IMR-90 (cell line): ENCODE measurements at regions not wholly inside any gene's neighbourhood (a gene's known extent, or its start where the extent isn't known, plus 50 kb on each side); places are given as distances from the start of the nearest gene placed in this dataset.

ENCODE experiments used
- ATAC-seq: fragments of 200-7000 bp; cut with Tn5 transposase; 2 replicates; pipeline ENCODE4 v1.9.1; 2020; ENCODE audit warnings: low read depth, mild to moderate bottlenecking, moderate library complexity
- BruUV-seq: library from RNA; stranded (reverse); fragments of 400-500 nt; replicated peaks from 2 replicates; lab custom pipeline; 2021; lab: Mats Ljungman, UMichigan
- CTCF ChIA-PET: fragments of 300-600 bp; formaldehyde crosslinking; extraction: SDS; loops from one replicate; lab custom pipeline; 2021; ENCODE audit warnings: antibody characterized with exemption; lab: Yijun Ruan, JAX
- POLR2A ChIA-PET: fragments of 300-600 bp; sonication (Branson Sonifier 250); formaldehyde crosslinking; loops from one replicate; lab custom pipeline; 2022; ENCODE audit warnings: antibody characterized with exemption; ENCODE audit not compliant: unreplicated experiment; lab: Charles Lee
- DNase-seq: peaks from one replicate; pipeline ENCODE4 v3.0.0; 2013
- H2AFZ ChIP-seq: replicated peaks from 2 replicates; pipeline ENCODE3; 2013; ENCODE audit warnings: low read length, mild to moderate bottlenecking; ENCODE audit not compliant: poor library complexity
- H2AK5ac ChIP-seq: 2 replicates; pipeline ENCODE4 v1.6.1; 2013; ENCODE audit warnings: low read depth, low read length, inconsistent platforms
- H2AK9ac ChIP-seq: replicated peaks from 2 replicates; pipeline ENCODE3; 2013; ENCODE audit warnings: mild to moderate bottlenecking, low read depth, low read length, moderate library complexity; ENCODE audit not compliant: poor library complexity
- H2BK120ac ChIP-seq: 2 replicates; pipeline ENCODE4 v1.6.1; 2013; ENCODE audit warnings: low read depth, low read length, inconsistent platforms
- H2BK15ac ChIP-seq: 3 replicates; pipeline ENCODE4 v1.6.1; 2013; ENCODE audit warnings: low read depth, low read length, inconsistent platforms
- H2BK20ac ChIP-seq: 2 replicates; pipeline ENCODE4 v1.6.1; 2013; ENCODE audit warnings: low read depth, mild to moderate bottlenecking, inconsistent platforms, low read length, moderate library complexity
- H2BK5ac ChIP-seq: 2 replicates; pipeline ENCODE4 v1.6.1; 2013; ENCODE audit warnings: mild to moderate bottlenecking, low read depth, low read length, inconsistent platforms; ENCODE audit not compliant: poor library complexity, severe bottlenecking
- H3K14ac ChIP-seq: replicated peaks from 2 replicates; pipeline ENCODE4 v1.6.1; 2013; ENCODE audit warnings: low read depth, low read length, inconsistent platforms
- H3K18ac ChIP-seq: 2 replicates; pipeline ENCODE4 v1.6.1; 2013; ENCODE audit warnings: low read depth, low read length, control low read depth
- H3K23ac ChIP-seq: 2 replicates; pipeline ENCODE4 v1.6.1; 2013; ENCODE audit warnings: low read depth, low read length, inconsistent platforms
- H3K27ac ChIP-seq: 2 replicates; pipeline ENCODE4 v1.5.1; 2013; ENCODE audit warnings: mild to moderate bottlenecking, control low read depth, low read length; ENCODE audit not compliant: insufficient read depth
- H3K27me3 ChIP-seq: 2 replicates; pipeline ENCODE4 v1.6.1; 2013; ENCODE audit warnings: low read length; ENCODE audit not compliant: control insufficient read depth, insufficient read depth
- H3K36me3 ChIP-seq: 2 replicates; pipeline ENCODE4 v1.6.1; 2013; ENCODE audit warnings: low read length, mixed read lengths; ENCODE audit not compliant: control insufficient read depth, insufficient read depth
- H3K4ac ChIP-seq: 2 replicates; pipeline ENCODE4 v1.6.1; 2013; ENCODE audit warnings: low read depth, low read length, inconsistent platforms
- H3K4me1 ChIP-seq: 2 replicates; pipeline ENCODE4 v1.6.1; 2013; ENCODE audit warnings: low read length, mixed read lengths; ENCODE audit not compliant: control insufficient read depth, insufficient read depth
- H3K4me2 ChIP-seq: 2 replicates; pipeline ENCODE4 v1.6.1; 2013; ENCODE audit warnings: low read depth, mild to moderate bottlenecking, control low read depth, low read length, moderate library complexity
- H3K4me3 ChIP-seq: 2 replicates; pipeline ENCODE4 v1.5.1; 2013; ENCODE audit warnings: low read depth, mild to moderate bottlenecking, control low read depth, low read length, moderate library complexity; ENCODE audit not compliant: insufficient read depth
- H3K56ac ChIP-seq: 2 replicates; pipeline ENCODE4 v1.6.1; 2013; ENCODE audit warnings: low read length, inconsistent platforms; ENCODE audit not compliant: insufficient read depth; ENCODE audit errors: extremely low read depth
- H3K79me1 ChIP-seq, 2 experiments: 2 replicates each; pipeline ENCODE4 v1.6.1; 2013; ENCODE audit warnings: low read length in 2 of 2, inconsistent platforms in 1 of 2, low read depth in 1 of 2
- H3K9ac ChIP-seq: 2 replicates; pipeline ENCODE4 v1.6.1; 2013; ENCODE audit warnings: low read depth, low read length, control low read depth
- H3K9me1 ChIP-seq: 2 replicates; pipeline ENCODE4 v1.6.1; 2013; ENCODE audit warnings: low read length, inconsistent platforms; ENCODE audit not compliant: insufficient read depth
- H3K9me3 ChIP-seq: 2 replicates; pipeline ENCODE4 v1.6.1; 2013; ENCODE audit warnings: low read length; ENCODE audit not compliant: control insufficient read depth, insufficient read depth
- H4K20me1 ChIP-seq: 2 replicates; pipeline ENCODE4 v1.6.1; 2013; ENCODE audit warnings: low read length, inconsistent platforms; ENCODE audit not compliant: insufficient read depth
- H4K5ac ChIP-seq: 2 replicates; pipeline ENCODE4 v1.6.1; 2013; ENCODE audit warnings: mild to moderate bottlenecking, low read depth, low read length, control low read depth
- H4K8ac ChIP-seq, 2 experiments: 2 replicates each; pipeline ENCODE4 v1.6.1; 2013; ENCODE audit warnings: low read depth in 2 of 2, low read length in 2 of 2, control low read depth in 1 of 2, inconsistent platforms in 1 of 2
- H4K91ac ChIP-seq: 2 replicates; pipeline ENCODE4 v1.6.1; 2013; ENCODE audit warnings: low read depth, low read length, inconsistent platforms; ENCODE audit not compliant: insufficient read depth
- BHLHE40 ChIP-seq: fragments of 150-350 bp; IDR thresholded peaks from 2 replicates; pipeline ENCODE4 v1.6.1; 2016; ENCODE audit warnings: mild to moderate bottlenecking, low read depth, low read length
- CEBPB ChIP-seq: IDR thresholded peaks from 2 replicates; pipeline ENCODE4 v1.6.1; 2012; ENCODE audit warnings: low read depth, low read length, improper control_type of control experiment
- CHD1 ChIP-seq: IDR thresholded peaks from 2 replicates; pipeline ENCODE4 v1.6.1; 2012; ENCODE audit warnings: low read depth, low read length, improper control_type of control experiment
- CTCF ChIP-seq: conservative IDR thresholded peaks from 2 replicates; pipeline ENCODE4 v1.5.1; 2012; ENCODE audit warnings: mild to moderate bottlenecking, low read depth, low read length, improper control_type of control experiment
- ELK1 ChIP-seq: fragments of 150-350 bp; IDR thresholded peaks from 2 replicates; pipeline ENCODE4 v1.6.1; 2016; ENCODE audit warnings: low read depth, mild to moderate bottlenecking, low read length, moderate library complexity, borderline replicate concordance
- FOS ChIP-seq: fragments of 150-350 bp; IDR thresholded peaks from 2 replicates; pipeline ENCODE4 v1.6.1; 2016; ENCODE audit warnings: low read depth, low read length
- MAFK ChIP-seq: IDR thresholded peaks from 2 replicates; pipeline ENCODE4 v1.6.1; 2012; ENCODE audit warnings: low read depth, low read length, improper control_type of control experiment
- MAZ ChIP-seq: IDR thresholded peaks from 2 replicates; pipeline ENCODE4 v1.6.1; 2012; ENCODE audit warnings: low read depth, mild to moderate bottlenecking, low read length, improper control_type of control experiment, moderate library complexity, borderline replicate concordance
- MXI1 ChIP-seq: IDR thresholded peaks from 2 replicates; pipeline ENCODE4 v1.6.1; 2012; ENCODE audit warnings: low read depth, mild to moderate bottlenecking, low read length, moderate library complexity, borderline replicate concordance
- NFE2L2 ChIP-seq: fragments of 150-350 bp; IDR thresholded peaks from 2 replicates; pipeline ENCODE4 v1.6.1; 2016; ENCODE audit warnings: low read depth, mild to moderate bottlenecking, low read length
- POLR2A ChIP-seq: IDR thresholded peaks from 2 replicates; pipeline ENCODE4 v1.6.1; 2012; ENCODE audit warnings: mild to moderate bottlenecking, low read depth, low read length
- RAD21 ChIP-seq: IDR thresholded peaks from 2 replicates; pipeline ENCODE4 v1.6.1; 2012; ENCODE audit warnings: low read length, improper control_type of control experiment
- RCOR1 ChIP-seq: IDR thresholded peaks from 2 replicates; pipeline ENCODE4 v1.6.1; 2012; ENCODE audit warnings: mild to moderate bottlenecking, low read length, improper control_type of control experiment; ENCODE audit not compliant: insufficient replicate concordance
- RFX5 ChIP-seq: IDR thresholded peaks from 2 replicates; pipeline ENCODE4 v1.8.0; 2012; ENCODE audit warnings: low read depth, mild to moderate bottlenecking, low read length, moderate library complexity
- SMC3 ChIP-seq: fragments of 150-350 bp; IDR thresholded peaks from 2 replicates; pipeline ENCODE4 v1.6.1; 2016; ENCODE audit warnings: low read depth, mild to moderate bottlenecking, antibody characterized with exemption, low read length, moderate library complexity
- USF2 ChIP-seq: fragments of 150-350 bp; IDR thresholded peaks from 2 replicates; pipeline ENCODE4 v1.6.1; 2017; ENCODE audit warnings: mild to moderate bottlenecking, antibody characterized with exemption, low read length, low read depth
- WGBS, 2 experiments: methylation state at CpG; one replicate each; pipeline versions ENCODE4 v1.1.5 to v1.1.7; 2013; ENCODE audit warnings: missing lambda C conversion rate in 2 of 2; ENCODE audit not compliant: insufficient read length in 1 of 2; ENCODE audit errors: extremely low coverage in 2 of 2; 5-methylcytosine and 5-hydroxymethylcytosine counted together
- dilution Hi-C: fragments of 300-500 bp; cut with HindIII; formaldehyde crosslinking; loops from one replicate; pipeline ENCODE4 v1.14.3; 2018; ENCODE audit warnings: low sequenced_read_pairs; ENCODE audit not compliant: unreplicated experiment
- in situ Hi-C: fragments of 300-500 bp; cut with MboI; formaldehyde crosslinking; loops from 3 replicates; pipeline ENCODE4 v1.14.3; 2019; ENCODE audit warnings: low sequenced_read_pairs, inconsistent platforms, mixed read lengths
- intact Hi-C: fragments of 100-400 bp; cut with micrococcal nuclease; formaldehyde crosslinking; loops from 2 replicates; pipeline ENCODE4 v1.10.0; 2022

GRCh38 chr10:88152728-88153133, 289.3 kb downstream of the PTEN start:
- H2AFZ ChIP-seq: peak overlapping the region; percentile 83
- H3K9ac ChIP-seq: no peak overlapping the region
- peak overlapping the region; percentile 92 for H4K91ac ChIP-seq
- ChIA-PET POLR2A (interaction anchor here (1.0 kb wide), 1 partner anchor 290 kb away, joined by 4 read pairs; no protein-coding TSS in a partner anchor), CTCF (interaction anchor here (0.6 kb wide), 1 partner anchor 143 kb away, joined by 4 read pairs; no protein-coding TSS in a partner anchor)
- peak overlapping the region; percentile 49 for H3K27ac ChIP-seq
- peak overlapping the region; percentile 60 for H2AK9ac ChIP-seq
- no CpG with 5 or more reads among the region's 1 CpG for WGBS, 2 experiments
- peak overlapping the region; percentile 96 for H3K14ac ChIP-seq
- peak overlapping the region; percentile 49 for H4K5ac ChIP-seq
- peak overlapping the region; percentile 89 for H2BK120ac ChIP-seq
- H3K23ac ChIP-seq: peak overlapping the region; percentile 86
- peak overlapping the region; percentile 40; the same call in 1 of the 2 replicates for H3K18ac ChIP-seq
- no peaks in the 10 kb centered on the region for H3K9me3 ChIP-seq
- dilution Hi-C loops (no loop called here), intact Hi-C loops (loop anchor here (10.0 kb wide), 1 partner anchor 402 kb away; no protein-coding TSS in a partner anchor), in situ Hi-C loops (no loop called here)
- H2BK5ac ChIP-seq: peak overlapping the region; percentile 77
- TF ChIP-seq BHLHE40 (peak; percentile 60), CTCF (no peak), RCOR1 (no peak), MAFK (no peak), POLR2A (peak; percentile 35; the same call in 1 of the 2 replicates), USF2 (peak; percentile 68), CEBPB (peak; percentile 52; the same call in 1 of the 2 replicates), ELK1 (no peak), NFE2L2 (0 out of 2 replicates have a peak, but pooled peaks have one; percentile 13), MAZ (no peak), CHD1 (no peak), RAD21 (peak; percentile 12; the same call in 1 of the 2 replicates), SMC3 (no peak), FOS (peak; percentile 68), MXI1 (peak; percentile 27; the same call in 1 of the 2 replicates), RFX5 (peak; percentile 56; the same call in 1 of the 2 replicates)
- no peaks in the 10 kb centered on the region for H3K36me3 ChIP-seq
- peak overlapping the region; percentile 93 for H3K4ac ChIP-seq
- peaks cover 0 to 12% of the 10 kb centered on the region in 2 experiments; a peak in 1 of 4 replicates for H3K79me1 ChIP-seq
- peak overlapping the region; percentile 99 for H2BK15ac ChIP-seq
- H3K4me1 ChIP-seq: peaks cover 19% of the 10 kb centered on the region
- H2AK5ac ChIP-seq: peak overlapping the region; percentile 99
- no TSS peak for BruUV-seq
- no peaks in the 10 kb centered on the region for H4K20me1 ChIP-seq
- ATAC-seq (peak; percentile 78), DNase-seq (peak; percentile 97)
- H3K9me1 ChIP-seq: peaks cover 26% of the 10 kb centered on the region
- H3K4me3 ChIP-seq: no peak overlapping the region
- no peak overlapping the region for H3K4me2 ChIP-seq
- peak overlapping the region; percentile 70 for H3K56ac ChIP-seq
- H2BK20ac ChIP-seq: peak overlapping the region; percentile 97
- peak overlapping the region; percentile 81 to 91 for H4K8ac ChIP-seq
- H3K27me3 ChIP-seq: no peaks in the 10 kb centered on the region
